ENCODE measurements at regions not wholly inside any gene's neighbourhood (a gene's known extent, or its start where the extent isn't known, plus 50 kb on each side); places are given as distances from the start of the nearest gene placed in this dataset.

DNA sequence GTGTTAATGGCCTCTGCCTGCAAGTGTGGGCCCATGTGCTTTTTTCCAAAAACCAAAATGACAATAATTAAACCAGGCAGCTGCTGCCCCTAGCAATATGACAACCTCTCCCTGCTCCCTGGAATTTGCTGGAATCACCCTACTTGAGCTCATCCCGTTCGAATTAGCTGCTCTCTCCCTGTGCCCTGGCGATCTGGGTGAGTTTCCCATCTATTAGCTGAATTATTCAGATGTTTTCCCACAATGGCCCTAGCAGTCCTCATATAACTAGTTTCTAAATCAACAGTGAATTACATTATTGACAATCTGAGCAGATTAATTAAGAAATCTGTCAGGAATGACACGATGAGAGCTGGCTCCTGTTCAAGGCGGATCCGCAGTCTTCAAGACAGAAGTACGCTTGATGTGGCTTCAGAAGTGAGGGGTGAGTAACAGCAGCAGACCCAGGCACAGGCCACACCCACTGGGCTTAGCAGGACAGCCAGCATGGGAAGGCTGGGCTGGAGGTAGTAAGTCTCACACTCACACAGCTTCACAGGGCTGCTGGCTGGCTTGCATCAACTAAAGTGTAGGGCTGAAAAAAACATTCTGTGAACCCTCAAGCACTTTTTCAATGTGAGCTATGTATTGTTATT, 366.2 kb upstream of the ID2 start:
- no peak for TF ChIP-seq RXRA (IDR thresholded peaks at IDR 0.05)
- TF ChIP-seq, protein P1, sequence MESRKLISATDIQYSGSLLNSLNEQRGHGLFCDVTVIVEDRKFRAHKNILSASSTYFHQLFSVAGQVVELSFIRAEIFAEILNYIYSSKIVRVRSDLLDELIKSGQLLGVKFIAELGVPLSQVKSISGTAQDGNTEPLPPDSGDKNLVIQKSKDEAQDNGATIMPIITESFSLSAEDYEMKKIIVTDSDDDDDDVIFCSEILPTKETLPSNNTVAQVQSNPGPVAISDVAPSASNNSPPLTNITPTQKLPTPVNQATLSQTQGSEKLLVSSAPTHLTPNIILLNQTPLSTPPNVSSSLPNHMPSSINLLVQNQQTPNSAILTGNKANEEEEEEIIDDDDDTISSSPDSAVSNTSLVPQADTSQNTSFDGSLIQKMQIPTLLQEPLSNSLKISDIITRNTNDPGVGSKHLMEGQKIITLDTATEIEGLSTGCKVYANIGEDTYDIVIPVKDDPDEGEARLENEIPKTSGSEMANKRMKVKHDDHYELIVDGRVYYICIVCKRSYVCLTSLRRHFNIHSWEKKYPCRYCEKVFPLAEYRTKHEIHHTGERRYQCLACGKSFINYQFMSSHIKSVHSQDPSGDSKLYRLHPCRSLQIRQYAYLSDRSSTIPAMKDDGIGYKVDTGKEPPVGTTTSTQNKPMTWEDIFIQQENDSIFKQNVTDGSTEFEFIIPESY (IDR thresholded peaks at IDR 0.05), result no peak
- no peak for TF ChIP-seq YY1 (IDR thresholded peaks at IDR 0.05)
- TF ChIP-seq, protein P2, sequence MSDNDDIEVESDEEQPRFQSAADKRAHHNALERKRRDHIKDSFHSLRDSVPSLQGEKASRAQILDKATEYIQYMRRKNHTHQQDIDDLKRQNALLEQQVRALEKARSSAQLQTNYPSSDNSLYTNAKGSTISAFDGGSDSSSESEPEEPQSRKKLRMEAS (IDR thresholded peaks at IDR 0.05), result no peak
- TF ChIP-seq, protein P3, sequence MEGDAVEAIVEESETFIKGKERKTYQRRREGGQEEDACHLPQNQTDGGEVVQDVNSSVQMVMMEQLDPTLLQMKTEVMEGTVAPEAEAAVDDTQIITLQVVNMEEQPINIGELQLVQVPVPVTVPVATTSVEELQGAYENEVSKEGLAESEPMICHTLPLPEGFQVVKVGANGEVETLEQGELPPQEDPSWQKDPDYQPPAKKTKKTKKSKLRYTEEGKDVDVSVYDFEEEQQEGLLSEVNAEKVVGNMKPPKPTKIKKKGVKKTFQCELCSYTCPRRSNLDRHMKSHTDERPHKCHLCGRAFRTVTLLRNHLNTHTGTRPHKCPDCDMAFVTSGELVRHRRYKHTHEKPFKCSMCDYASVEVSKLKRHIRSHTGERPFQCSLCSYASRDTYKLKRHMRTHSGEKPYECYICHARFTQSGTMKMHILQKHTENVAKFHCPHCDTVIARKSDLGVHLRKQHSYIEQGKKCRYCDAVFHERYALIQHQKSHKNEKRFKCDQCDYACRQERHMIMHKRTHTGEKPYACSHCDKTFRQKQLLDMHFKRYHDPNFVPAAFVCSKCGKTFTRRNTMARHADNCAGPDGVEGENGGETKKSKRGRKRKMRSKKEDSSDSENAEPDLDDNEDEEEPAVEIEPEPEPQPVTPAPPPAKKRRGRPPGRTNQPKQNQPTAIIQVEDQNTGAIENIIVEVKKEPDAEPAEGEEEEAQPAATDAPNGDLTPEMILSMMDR (IDR thresholded peaks at IDR 0.05; ENCODE audit: low read depth, low read length, missing input control), result no peak
